NOMO-1 treated with DMSO at 0.1 percent for 48 hours (cell line): ENCODE measurements at regions not wholly inside any gene's neighbourhood (a gene's known extent, or its start where the extent isn't known, plus 50 kb on each side); places are given as distances from the start of the nearest gene placed in this dataset.

Source experiments
- DNase-seq: peaks from one replicate; lab custom pipeline; 2025; ENCODE audit not compliant: unreplicated experiment; lab: John Stamatoyannopoulos, UW

- DNase-seq, result peak; percentile 55
These were observed 287.7 kb upstream of the TLE4 start for GRCh38 chr9:79284081-79284480.

- no peak for DNase-seq
These were observed 284.6 kb upstream of the TLE4 start for GRCh38 chr9:79286992-79287707.

GRCh38 chr9:79287708-79288290 lies 284.0 kb upstream of the TLE4 start:
- DNase-seq, result no peak

GRCh38 chr9:79289856-79290255 lies 281.9 kb upstream of the TLE4 start:
- DNase-seq, result no peak

- no peak for DNase-seq
These were observed 279.0 kb upstream of the TLE4 start for GRCh38 chr9:79292731-79293280.

GRCh38 chr9:79300068-79300467 lies 271.7 kb upstream of the TLE4 start:
- no peak for DNase-seq

GRCh38 chr9:79301085-79301484 lies 270.7 kb upstream of the TLE4 start:
- no peak for DNase-seq

GRCh38 chr9:79301551-79302391 lies 270.0 kb upstream of the TLE4 start:
- DNase-seq, result no peak

GRCh38 chr9:79302569-79302968 lies 269.2 kb upstream of the TLE4 start:
- DNase-seq, result no peak

GRCh38 chr9:79308012-79308411 lies 263.8 kb upstream of the TLE4 start:
- DNase-seq, result no peak

GRCh38 chr9:79312686-79313421 lies 258.9 kb upstream of the TLE4 start:
- no peak for DNase-seq

- no peak for DNase-seq
These were observed 246.3 kb upstream of the TLE4 start for GRCh38 chr9:79325501-79325900.

- no peak for DNase-seq
These were observed 241.9 kb upstream of the TLE4 start for GRCh38 chr9:79329861-79330260.

GRCh38 chr9:79334001-79334400 lies 237.8 kb upstream of the TLE4 start:
- no peak for DNase-seq

- DNase-seq, result no peak
These were observed 237.1 kb upstream of the TLE4 start for GRCh38 chr9:79334711-79335110.

- DNase-seq, result no peak
These were observed 235.8 kb upstream of the TLE4 start for GRCh38 chr9:79335987-79336386.

GRCh38 chr9:79341561-79341960 lies 230.2 kb upstream of the TLE4 start:
- no peak for DNase-seq

GRCh38 chr9:79346350-79347020 lies 225.3 kb upstream of the TLE4 start:
- no peak for DNase-seq

- DNase-seq, result no peak
These were observed 219.4 kb upstream of the TLE4 start for GRCh38 chr9:79352322-79352721.

GRCh38 chr9:79353856-79354520 lies 217.8 kb upstream of the TLE4 start:
- DNase-seq, result no peak
